Fibroblast of skin of scalp (primary cell): ENCODE measurements at regions not wholly inside any gene's neighbourhood (a gene's known extent, or its start where the extent isn't known, plus 50 kb on each side); places are given as distances from the start of the nearest gene placed in this dataset.
"Not testable (repeated sequence)": the region's sequence is repeated elsewhere in the genome, so short reads cannot be mapped to it uniquely, and the experiment has no call there.

ENCODE experiments used
- DNase-seq: peaks from one replicate; pipeline ENCODE4 v3.0.0-alpha.2; 2013

GRCh38 chr4:25474690-25475089 is 97.6 kb downstream of the ANAPC4 start:
- no peak for DNase-seq

- DNase-seq: peak; percentile 26
Measured at GRCh38 chr4:25477221-25477620, 100.2 kb downstream of the ANAPC4 start.

GRCh38 chr4:25481648-25482047 is 104.6 kb downstream of the ANAPC4 start:
- DNase-seq: no peak

- DNase-seq: no peak
Measured at GRCh38 chr4:25484243-25484721, 107.2 kb downstream of the ANAPC4 start.

- DNase-seq: no peak
Measured at GRCh38 chr4:25485104-25485503, 108.0 kb downstream of the ANAPC4 start.

GRCh38 chr4:25486171-25486570 is 109.1 kb downstream of the ANAPC4 start:
- no peak for DNase-seq

- no peak for DNase-seq
Measured at GRCh38 chr4:25487155-25487554, 110.1 kb downstream of the ANAPC4 start.

GRCh38 chr4:25489253-25489797 is 112.3 kb downstream of the ANAPC4 start:
- no peak for DNase-seq

GRCh38 chr4:25493466-25493865 is 116.4 kb downstream of the ANAPC4 start:
- DNase-seq: no peak

- no peak for DNase-seq
Measured at GRCh38 chr4:25494166-25494565, 117.1 kb downstream of the ANAPC4 start.

GRCh38 chr4:25500626-25501316 is 123.7 kb downstream of the ANAPC4 start:
- DNase-seq: no peak

GRCh38 chr4:25502115-25502514 is 125.1 kb downstream of the ANAPC4 start:
- no peak for DNase-seq

GRCh38 chr4:25503779-25504178 is 126.7 kb downstream of the ANAPC4 start:
- DNase-seq: no peak

GRCh38 chr4:25504932-25505636 is 128.0 kb downstream of the ANAPC4 start:
- no peak for DNase-seq

GRCh38 chr4:25505637-25505991 is 128.6 kb downstream of the ANAPC4 start:
- no peak for DNase-seq

GRCh38 chr4:25506032-25506571 is 129.0 kb downstream of the ANAPC4 start:
- DNase-seq: no peak

GRCh38 chr4:25509646-25510045 is 132.6 kb downstream of the ANAPC4 start:
- DNase-seq: no peak

- DNase-seq: not testable (repeated sequence)
Measured at GRCh38 chr4:25511823-25512222, 134.8 kb downstream of the ANAPC4 start.

GRCh38 chr4:25513814-25514213 is 136.8 kb downstream of the ANAPC4 start:
- DNase-seq: no peak

- no peak for DNase-seq
Measured at GRCh38 chr4:25523405-25523804, 132.2 kb upstream of the SLC34A2 start.

GRCh38 chr4:25524663-25525062 is 131.0 kb upstream of the SLC34A2 start:
- DNase-seq: no peak

GRCh38 chr4:25525896-25526295 is 129.8 kb upstream of the SLC34A2 start:
- no peak for DNase-seq

- DNase-seq: no peak
Measured at GRCh38 chr4:25527034-25527433, 128.6 kb upstream of the SLC34A2 start.

GRCh38 chr4:25528391-25528790 is 127.3 kb upstream of the SLC34A2 start:
- DNase-seq: no peak
